Neural progenitor cell (in vitro differentiated cells): ENCODE measurements at regions not wholly inside any gene's neighbourhood (a gene's known extent, or its start where the extent isn't known, plus 50 kb on each side); places are given as distances from the start of the nearest gene placed in this dataset.

Source experiments
- CTCF ChIP-seq: fragments of 200-600 bp; sonication (generic); IDR thresholded peaks from 2 replicates; pipeline ENCODE4 v1.5.1; 2017; ENCODE audit warnings: antibody characterized with exemption, mild to moderate bottlenecking
- EZH2 ChIP-seq: fragments of 200-600 bp; sonication (generic); IDR thresholded peaks from 2 replicates; pipeline ENCODE4 v1.6.1; 2017; ENCODE audit warnings: antibody characterized with exemption, mild to moderate bottlenecking, moderate library complexity

GRCh38 chr1:175878775-175879174 lies 135.4 kb upstream of the TNR start:
- no peak for TF ChIP-seq CTCF
- TF ChIP-seq EZH2 = no peak
